Left ventricle myocardium inferior (tissue), 1 donor: ENCODE measurements at regions not wholly inside any gene's neighbourhood (a gene's known extent, or its start where the extent isn't known, plus 50 kb on each side); places are given as distances from the start of the nearest gene placed in this dataset.

Experiments
- DNase-seq: peaks from one replicate; pipeline ENCODE4 v3.0.0-alpha.2; 2020
- H3K27ac ChIP-seq: fragments of 200-600 bp; replicated peaks from 2 replicates; pipeline ENCODE4 v1.8.0; 2021
- H3K27me3 ChIP-seq: fragments of 200-600 bp; 2 replicates; pipeline ENCODE4 v1.8.0; 2021; ENCODE audit warnings: low read depth
- H3K36me3 ChIP-seq: fragments of 200-600 bp; 2 replicates; pipeline ENCODE4 v1.8.0; 2021
- H3K4me1 ChIP-seq: fragments of 200-600 bp; 2 replicates; pipeline ENCODE4 v1.8.0; 2021
- H3K4me3 ChIP-seq: fragments of 200-600 bp; 2 replicates; pipeline ENCODE4 v1.8.0; 2021; ENCODE audit warnings: mild to moderate bottlenecking, moderate library complexity
- H3K9me3 ChIP-seq: fragments of 200-600 bp; replicated peaks from 2 replicates; pipeline ENCODE4 v1.8.0; 2021
- intact Hi-C: fragments of 100-400 bp; cut with micrococcal nuclease; formaldehyde crosslinking; loops from one replicate; pipeline ENCODE4 v1.11.0; 2022
- TF ChIP-seq, protein P1 (sequence below): fragments of 200-600 bp; IDR thresholded peaks from 2 replicates; pipeline ENCODE4 v1.8.0; 2021; ENCODE audit warnings: antibody characterized with exemption, mild to moderate bottlenecking, borderline replicate concordance
- donor health status: DM: no; HTN: yes; CAD: no; lungs with severe emphysema.

DNA sequence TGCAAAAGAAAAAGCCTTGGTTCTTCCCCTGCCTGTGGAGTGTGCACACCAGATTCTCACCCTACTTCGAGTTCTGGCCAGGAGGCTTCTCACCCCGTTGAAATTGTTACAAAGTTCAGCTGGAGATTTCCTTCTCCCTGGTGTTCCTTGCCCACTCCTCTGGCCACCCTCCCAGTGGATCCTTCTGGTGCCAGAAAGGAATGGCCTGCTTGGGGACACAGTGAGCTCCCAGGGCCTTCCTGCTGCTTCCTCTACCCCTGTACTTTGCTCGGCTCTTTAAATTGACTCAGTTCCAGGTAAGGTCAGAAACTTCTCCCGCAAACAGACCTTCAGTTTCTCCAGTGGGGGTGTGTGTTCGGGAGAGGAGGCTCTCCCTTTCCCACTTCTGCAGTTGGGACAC is 140.1 kb upstream of the CFAP20DC start:
- H3K27ac ChIP-seq = no peak overlapping the region
- TF ChIP-seq, protein P1, sequence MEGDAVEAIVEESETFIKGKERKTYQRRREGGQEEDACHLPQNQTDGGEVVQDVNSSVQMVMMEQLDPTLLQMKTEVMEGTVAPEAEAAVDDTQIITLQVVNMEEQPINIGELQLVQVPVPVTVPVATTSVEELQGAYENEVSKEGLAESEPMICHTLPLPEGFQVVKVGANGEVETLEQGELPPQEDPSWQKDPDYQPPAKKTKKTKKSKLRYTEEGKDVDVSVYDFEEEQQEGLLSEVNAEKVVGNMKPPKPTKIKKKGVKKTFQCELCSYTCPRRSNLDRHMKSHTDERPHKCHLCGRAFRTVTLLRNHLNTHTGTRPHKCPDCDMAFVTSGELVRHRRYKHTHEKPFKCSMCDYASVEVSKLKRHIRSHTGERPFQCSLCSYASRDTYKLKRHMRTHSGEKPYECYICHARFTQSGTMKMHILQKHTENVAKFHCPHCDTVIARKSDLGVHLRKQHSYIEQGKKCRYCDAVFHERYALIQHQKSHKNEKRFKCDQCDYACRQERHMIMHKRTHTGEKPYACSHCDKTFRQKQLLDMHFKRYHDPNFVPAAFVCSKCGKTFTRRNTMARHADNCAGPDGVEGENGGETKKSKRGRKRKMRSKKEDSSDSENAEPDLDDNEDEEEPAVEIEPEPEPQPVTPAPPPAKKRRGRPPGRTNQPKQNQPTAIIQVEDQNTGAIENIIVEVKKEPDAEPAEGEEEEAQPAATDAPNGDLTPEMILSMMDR = no peak
- H3K4me1 ChIP-seq = no peaks in the 10 kb centered on the region
- no peak for DNase-seq
- no peaks in the 10 kb centered on the region for H3K36me3 ChIP-seq
- no peak overlapping the region for H3K4me3 ChIP-seq
- intact Hi-C loops = no loop called here
- no peaks in the 10 kb centered on the region for H3K9me3 ChIP-seq
- H3K27me3 ChIP-seq = no peaks in the 10 kb centered on the region

DNA sequence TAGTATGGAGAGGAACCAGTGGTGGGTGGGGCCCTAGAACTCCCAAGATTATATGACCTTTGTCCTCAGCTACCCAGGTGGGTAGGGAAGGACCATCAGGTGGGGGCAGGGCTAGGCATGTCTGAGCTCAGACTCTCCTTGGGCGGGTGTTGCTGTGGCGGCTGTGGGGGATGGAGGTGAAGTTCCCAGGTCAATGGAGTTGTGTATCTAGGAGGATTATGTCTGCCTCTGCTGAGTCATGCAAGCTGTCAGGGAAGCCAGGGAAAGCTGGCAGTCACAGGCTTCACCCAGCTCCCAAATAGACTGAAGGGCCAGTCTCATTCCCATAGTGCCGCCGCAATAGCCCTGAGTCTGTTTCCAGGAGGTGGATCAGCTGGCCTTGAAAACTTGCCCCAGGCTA is 139.7 kb upstream of the CFAP20DC start:
- Histone ChIP-seq H3K27me3 (no peaks in the 10 kb centered on the region), H3K9me3 (no peaks in the 10 kb centered on the region), H3K36me3 (no peaks in the 10 kb centered on the region), H3K4me3 (no peak overlapping the region), H3K4me1 (no peaks in the 10 kb centered on the region), H3K27ac (no peak overlapping the region)
- intact Hi-C loops = no loop called here
- no peak for DNase-seq
- TF ChIP-seq, protein P1 = no peak

DNA sequence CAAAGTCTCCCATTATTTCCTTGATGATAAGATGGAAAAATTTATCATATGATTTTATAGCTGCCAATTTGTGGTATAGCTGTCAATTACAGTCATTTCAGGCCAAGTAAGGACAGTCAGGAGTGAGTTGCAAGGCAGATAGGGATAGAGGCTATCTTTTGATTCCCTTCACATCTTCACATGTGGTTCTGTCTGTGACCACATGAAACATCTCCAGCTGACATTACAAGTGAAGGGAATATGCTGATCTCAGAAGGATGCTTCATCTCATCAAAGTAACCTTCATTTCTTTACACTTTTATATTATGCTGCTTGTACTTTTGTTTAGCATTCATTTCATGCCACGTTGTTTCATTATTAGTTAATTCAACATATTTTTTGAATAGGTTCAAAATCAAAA is 136.9 kb upstream of the CFAP20DC start:
- intact Hi-C loops = no loop called here
- DNase-seq = no peak
- Histone ChIP-seq H3K27me3 (no peaks in the 10 kb centered on the region), H3K27ac (no peak overlapping the region), H3K4me3 (no peak overlapping the region), H3K9me3 (no peaks in the 10 kb centered on the region), H3K36me3 (no peaks in the 10 kb centered on the region), H3K4me1 (no peaks in the 10 kb centered on the region)
- TF ChIP-seq, protein P1 = no peak

DNA sequence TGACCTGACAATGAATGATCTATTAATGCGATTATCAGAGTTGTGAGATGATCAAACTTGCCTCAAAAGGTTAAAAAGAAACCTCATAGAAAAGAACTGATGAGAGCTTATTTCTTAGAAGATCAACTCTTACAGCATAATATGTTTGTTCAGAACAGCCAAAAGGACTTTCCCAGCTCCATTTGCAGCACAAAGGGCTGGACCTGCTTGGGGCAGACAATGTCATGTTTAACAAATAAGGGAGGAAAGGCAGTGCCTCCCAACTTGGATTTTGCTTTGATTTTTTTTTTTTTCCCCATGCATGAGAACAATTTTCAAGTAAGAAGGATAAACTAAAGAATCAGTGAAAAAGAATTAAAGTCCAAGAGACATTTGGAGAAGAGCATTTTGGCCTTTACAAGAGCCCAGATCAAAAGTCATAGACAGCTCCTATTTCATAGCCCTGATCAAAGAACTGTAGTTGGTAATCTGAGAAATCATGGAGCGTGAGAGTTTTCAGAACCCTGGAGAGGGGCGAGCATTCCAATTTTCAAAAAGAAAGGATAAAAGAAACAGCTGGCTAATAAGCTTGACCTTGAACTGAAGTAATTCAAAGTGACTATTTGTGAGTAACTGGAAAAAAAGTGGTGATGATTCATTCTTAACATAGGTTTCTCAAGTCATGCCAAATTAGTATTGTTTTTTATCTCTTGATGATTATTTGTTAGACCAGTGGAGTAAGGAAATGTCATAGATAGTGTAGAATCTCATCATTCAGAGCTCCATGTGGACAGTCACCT is 136.0 kb upstream of the CFAP20DC start:
- Histone ChIP-seq H3K4me3 (no peak overlapping the region), H3K27ac (no peak overlapping the region), H3K9me3 (no peaks in the 10 kb centered on the region), H3K36me3 (no peaks in the 10 kb centered on the region), H3K4me1 (no peaks in the 10 kb centered on the region), H3K27me3 (no peaks in the 10 kb centered on the region)
- TF ChIP-seq, protein P1 = no peak
- intact Hi-C loops = no loop called here
- DNase-seq = no peak

DNA sequence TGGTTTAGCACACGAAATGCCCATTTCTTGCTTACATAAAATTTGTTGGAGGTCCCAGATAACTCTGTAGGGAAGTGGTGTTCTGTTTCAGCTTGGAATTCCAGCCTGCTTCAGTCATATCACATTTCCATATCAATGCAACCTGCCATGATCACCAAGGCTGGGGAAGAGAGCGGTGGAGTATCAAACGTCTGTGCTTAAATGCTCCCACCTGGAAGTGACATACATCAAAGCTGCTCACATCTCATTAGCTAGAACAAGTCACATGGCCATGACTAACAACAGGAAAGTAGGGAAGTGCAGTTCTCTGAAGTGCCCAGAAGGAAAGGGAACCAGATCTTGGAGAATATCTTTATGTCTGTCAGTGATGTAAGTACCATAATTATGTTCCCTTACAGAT is 130.2 kb upstream of the CFAP20DC start:
- H3K36me3 ChIP-seq = no peaks in the 10 kb centered on the region
- DNase-seq = no peak
- TF ChIP-seq, protein P1 = no peak
- H3K27ac ChIP-seq = no peak overlapping the region
- peaks cover 16% of the 10 kb centered on the region for H3K9me3 ChIP-seq
- H3K27me3 ChIP-seq = peaks cover 7% of the 10 kb centered on the region
- no peak overlapping the region for H3K4me3 ChIP-seq
- intact Hi-C loops = no loop called here
- no peaks in the 10 kb centered on the region for H3K4me1 ChIP-seq
